Naive B cell (primary cell): ENCODE measurements at regions not wholly inside any gene's neighbourhood (a gene's known extent, or its start where the extent isn't known, plus 50 kb on each side); places are given as distances from the start of the nearest gene placed in this dataset.

Experiments used
- ATAC-seq, 2 donors: fragments of 150-1000 bp; cut with Tn5 transposase; 2 replicates each; pipeline ENCODE4 v1.10.0; 2021; ENCODE audit warnings: low read depth in 2 of 2, mild to moderate bottlenecking in 2 of 2, moderate library complexity in 2 of 2
- DNase-seq: peaks from one replicate; pipeline ENCODE4 v3.0.0; 2022
- H3K27ac Mint-ChIP-seq, 6 donors: one replicate each; pipeline ENCODE4 v1.8.0; 2020 to 2022; ENCODE audit warnings: mild to moderate bottlenecking in 6 of 6, mixed read lengths in 6 of 6, moderate library complexity in 5 of 6, inconsistent platforms in 2 of 6
- H3K27me3 Mint-ChIP-seq, 3 donors: one replicate each; pipeline ENCODE4 v1.8.0; 2021 to 2022; ENCODE audit warnings: mixed read lengths in 3 of 3, mild to moderate bottlenecking in 1 of 3
- H3K36me3 Mint-ChIP-seq, 2 donors: one replicate each; pipeline ENCODE4 v1.8.0; 2020 to 2022; ENCODE audit warnings: mixed read lengths in 2 of 2, inconsistent platforms in 1 of 2, mild to moderate bottlenecking in 1 of 2
- H3K4me1 Mint-ChIP-seq, 3 donors: one replicate each; pipeline ENCODE4 v1.8.0; 2020 to 2022; ENCODE audit warnings: mixed read lengths in 3 of 3, inconsistent platforms in 1 of 3, mild to moderate bottlenecking in 1 of 3, moderate library complexity in 1 of 3
- H3K4me3 Mint-ChIP-seq, 8 donors: one replicate each; pipeline ENCODE4 v1.8.0; 2020 to 2022; ENCODE audit warnings: mild to moderate bottlenecking in 8 of 8, mixed read lengths in 8 of 8, moderate library complexity in 8 of 8, inconsistent platforms in 2 of 8
- H3K9me3 Mint-ChIP-seq, 7 donors: one replicate each; pipeline ENCODE4 v1.8.0; 2020 to 2022; ENCODE audit warnings: mixed read lengths in 7 of 7, mild to moderate bottlenecking in 5 of 7, inconsistent platforms in 2 of 7, moderate library complexity in 1 of 7

DNA sequence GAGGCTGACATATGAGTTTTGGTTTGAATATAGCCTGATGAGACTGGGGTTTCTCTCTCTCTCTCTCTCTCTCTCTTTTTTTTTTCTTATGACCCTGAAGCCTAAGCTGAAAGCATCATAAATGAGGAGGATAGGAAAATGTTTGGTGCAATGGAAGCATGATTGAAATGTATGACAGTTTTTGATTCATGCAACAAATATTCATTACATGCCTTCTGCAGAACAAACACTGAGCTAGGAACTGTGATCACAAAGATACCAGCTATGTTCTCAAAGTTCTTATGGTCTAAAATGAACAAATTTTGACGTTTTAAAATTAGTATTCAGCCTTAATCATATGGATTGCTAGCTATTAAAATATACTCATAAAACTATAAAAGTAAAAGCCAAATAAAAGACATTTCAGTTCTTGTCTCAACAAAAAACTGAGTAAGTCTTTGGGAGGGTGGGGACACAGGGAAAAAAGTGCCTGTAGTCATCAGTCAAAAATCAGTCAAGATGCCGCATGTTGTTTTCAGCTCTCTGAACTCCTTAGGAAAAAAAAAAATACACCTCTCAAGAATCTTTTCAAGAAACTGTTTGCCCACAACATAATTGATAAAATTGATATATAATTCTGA lies 57.2 kb downstream of the NKX6-1 start:
- Mint-ChIP-seq H3K4me1 (no peaks in the 10 kb centered on the region), H3K27ac (no peak overlapping the region), H3K4me3 (no peak overlapping the region), H3K36me3 (no peaks in the 10 kb centered on the region), H3K27me3 (peaks cover 0 to 20% (median 2%) of the 10 kb centered on the region in 3 donors), H3K9me3 (peaks cover 0 to 3% (median 0%) of the 10 kb centered on the region in 7 donors)
- ATAC-seq: no peak
- DNase-seq: no peak

DNA sequence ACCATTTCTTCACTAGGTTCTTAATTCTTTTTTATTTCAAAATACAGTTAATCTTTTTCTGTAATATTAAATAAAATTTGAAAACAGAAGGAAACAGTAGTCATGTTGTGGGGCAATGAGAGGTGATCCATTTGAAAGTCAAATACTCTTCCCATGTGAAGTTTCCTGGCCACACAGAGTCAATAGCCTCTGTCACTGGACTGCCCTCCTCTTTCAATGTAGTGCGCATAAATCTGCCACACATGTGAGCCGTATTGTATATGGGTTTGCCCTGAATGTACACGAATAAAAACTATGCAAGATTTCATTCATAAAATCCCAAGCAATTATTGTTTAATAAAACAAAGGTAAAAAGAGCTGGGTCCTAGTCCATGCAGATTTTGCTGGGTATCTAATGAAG lies 59.1 kb downstream of the NKX6-1 start:
- DNase-seq: no peak
- Mint-ChIP-seq H3K36me3 (no peaks in the 10 kb centered on the region), H3K4me1 (no peaks in the 10 kb centered on the region), H3K9me3 (peaks cover 0 to 3% (median 0%) of the 10 kb centered on the region in 7 donors), H3K27ac (no peak overlapping the region), H3K27me3 (peaks cover 0 to 16% (median 0%) of the 10 kb centered on the region in 3 donors), H3K4me3 (no peak overlapping the region)
- ATAC-seq: no peak

DNA sequence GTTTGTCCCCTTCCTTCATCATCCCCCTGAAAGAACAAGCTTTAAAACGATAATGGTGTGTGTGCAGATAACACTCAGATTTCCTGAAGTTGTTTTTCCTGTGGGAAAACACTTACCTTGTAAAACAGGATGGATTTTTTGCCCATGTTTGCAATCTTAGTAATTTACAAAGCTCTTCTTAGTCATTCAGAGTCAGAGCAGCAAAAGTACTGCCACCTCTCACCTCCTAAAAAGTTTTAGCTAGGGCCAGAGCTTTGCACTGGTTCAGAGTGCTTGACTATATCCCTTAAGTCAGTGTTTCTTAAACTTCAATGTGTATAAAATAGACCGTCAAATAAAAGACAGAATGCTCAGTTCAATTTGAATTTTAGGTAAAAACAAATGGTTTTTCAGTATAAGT lies 62.3 kb downstream of the NKX6-1 start:
- H3K4me1 Mint-ChIP-seq: no peaks in the 10 kb centered on the region
- peaks cover 0 to 11% (median 0%) of the 10 kb centered on the region in 3 donors for H3K27me3 Mint-ChIP-seq
- DNase-seq (no peak), ATAC-seq (no peak)
- no peak overlapping the region for H3K27ac Mint-ChIP-seq
- peaks cover 0 to 5% (median 0%) of the 10 kb centered on the region in 7 donors for H3K9me3 Mint-ChIP-seq
- no peak overlapping the region for H3K4me3 Mint-ChIP-seq
- no peaks in the 10 kb centered on the region for H3K36me3 Mint-ChIP-seq

DNA sequence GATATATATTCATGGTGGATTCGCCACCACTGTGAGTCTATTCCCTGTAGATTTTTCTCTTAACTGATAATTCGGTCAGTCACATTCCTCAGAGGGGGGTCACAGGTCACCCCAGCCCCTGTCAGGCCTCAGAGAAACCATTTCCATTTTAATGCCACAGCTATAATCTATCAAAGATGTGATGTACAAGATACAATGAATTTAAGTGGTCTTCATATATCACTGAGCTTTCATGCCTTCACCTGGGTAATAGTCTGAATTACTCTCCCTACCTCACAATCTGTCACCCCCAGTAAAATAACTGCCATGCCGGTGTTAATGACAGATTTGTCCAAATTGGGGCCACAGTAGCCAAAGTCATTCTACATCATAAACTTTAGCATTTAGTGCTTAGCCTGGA lies 64.7 kb downstream of the NKX6-1 start:
- Mint-ChIP-seq H3K36me3 (no peaks in the 10 kb centered on the region), H3K27me3 (peaks cover 0 to 6% (median 0%) of the 10 kb centered on the region in 3 donors), H3K27ac (no peak overlapping the region), H3K9me3 (peaks cover 0 to 5% (median 0%) of the 10 kb centered on the region in 7 donors), H3K4me3 (no peak overlapping the region), H3K4me1 (no peaks in the 10 kb centered on the region)
- DNase-seq: no peak
- ATAC-seq: no peak

DNA sequence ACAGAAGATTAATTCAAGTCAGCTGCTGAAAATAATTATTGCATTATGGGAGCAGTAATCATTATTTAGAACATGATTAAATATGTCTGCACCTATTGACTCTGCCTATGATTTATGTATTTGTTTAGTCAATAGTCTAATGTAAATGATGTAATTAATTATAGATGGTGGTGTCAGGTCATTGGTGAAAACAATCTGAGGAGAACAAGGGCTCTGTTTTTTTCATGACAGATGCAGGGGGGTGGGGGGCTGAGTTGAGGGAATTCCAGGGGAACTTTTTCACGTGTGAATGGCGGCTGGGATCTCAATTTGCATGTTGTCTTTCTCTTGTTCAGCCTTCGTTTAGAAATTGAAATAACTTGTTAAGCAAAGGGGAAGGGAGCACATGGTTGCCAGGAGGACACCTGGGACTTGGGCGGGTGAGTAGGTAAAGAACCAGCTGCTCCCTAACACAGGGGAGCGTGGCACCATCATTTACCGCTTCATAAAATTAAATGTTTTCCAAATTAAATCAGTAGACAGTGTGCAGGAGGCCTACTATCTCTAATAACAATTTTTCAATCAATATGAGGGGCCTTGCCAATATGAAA lies 65.4 kb downstream of the NKX6-1 start:
- H3K36me3 Mint-ChIP-seq: no peaks in the 10 kb centered on the region
- no peak overlapping the region for H3K4me3 Mint-ChIP-seq
- ATAC-seq (no peak), DNase-seq (no peak)
- H3K4me1 Mint-ChIP-seq: no peaks in the 10 kb centered on the region
- peaks cover 0 to 5% (median 0%) of the 10 kb centered on the region in 7 donors for H3K9me3 Mint-ChIP-seq
- H3K27me3 Mint-ChIP-seq: peaks cover 0 to 6% (median 0%) of the 10 kb centered on the region in 3 donors
- no peak overlapping the region for H3K27ac Mint-ChIP-seq

DNA sequence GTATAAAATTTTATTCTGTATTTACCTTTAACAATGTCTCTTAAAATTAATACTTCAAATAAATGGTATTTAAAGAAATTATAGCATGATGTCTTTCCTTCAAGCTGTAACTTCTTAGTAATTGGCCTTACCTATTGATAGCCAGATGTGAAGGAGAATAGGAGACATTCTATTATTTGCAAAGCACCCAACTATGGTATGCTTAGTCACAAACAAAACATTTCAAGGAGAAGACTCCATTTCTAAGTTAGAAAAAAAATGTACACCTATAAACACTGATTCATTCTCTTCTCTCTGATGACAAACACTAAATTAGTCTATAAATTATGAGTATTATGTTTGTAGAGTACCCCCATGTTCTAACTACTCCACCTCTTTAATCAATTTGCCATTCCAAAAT lies 66.4 kb downstream of the NKX6-1 start:
- peaks cover 0 to 5% (median 0%) of the 10 kb centered on the region in 7 donors for H3K9me3 Mint-ChIP-seq
- H3K4me3 Mint-ChIP-seq: no peak overlapping the region
- DNase-seq: no peak
- no peak overlapping the region for H3K27ac Mint-ChIP-seq
- H3K27me3 Mint-ChIP-seq: no peaks in the 10 kb centered on the region
- no peaks in the 10 kb centered on the region for H3K4me1 Mint-ChIP-seq
- no peak for ATAC-seq
- H3K36me3 Mint-ChIP-seq: no peaks in the 10 kb centered on the region

GRCh38 chr4:84420608-84421007 lies 78.5 kb downstream of the NKX6-1 start:
- Mint-ChIP-seq H3K4me1 (no peaks in the 10 kb centered on the region), H3K4me3 (no peak overlapping the region)
- no peak for DNase-seq

DNA sequence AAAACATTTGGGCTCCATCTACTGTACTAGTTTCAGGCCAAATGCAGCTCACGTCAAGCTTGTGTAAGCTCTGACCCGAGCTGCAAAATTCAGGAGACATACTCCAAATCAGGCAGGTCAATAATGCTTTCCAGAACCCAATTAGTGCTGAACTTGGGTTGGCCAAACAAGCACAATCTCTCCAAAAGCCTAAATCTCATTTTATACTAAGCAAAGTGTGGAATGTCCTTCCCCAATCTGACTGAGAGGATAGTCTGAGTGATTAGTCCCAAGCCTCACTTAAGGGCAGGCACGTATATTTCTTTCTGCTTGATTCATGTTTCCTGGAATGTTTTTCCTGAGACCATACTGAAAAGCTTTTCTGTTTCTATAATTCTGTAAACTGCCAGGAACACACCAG lies 79.9 kb downstream of the NKX6-1 start:
- Mint-ChIP-seq H3K27ac (no peak overlapping the region), H3K4me1 (no peaks in the 10 kb centered on the region), H3K9me3 (peaks cover 0 to 11% (median 3%) of the 10 kb centered on the region in 7 donors), H3K4me3 (no peak overlapping the region), H3K27me3 (peaks cover 0 to 8% (median 7%) of the 10 kb centered on the region in 3 donors), H3K36me3 (no peaks in the 10 kb centered on the region)
- DNase-seq (no peak), ATAC-seq (no peak)

More at GRCh38 chr4:84420608-84421007, 78.5 kb downstream of the NKX6-1 start:
- no peak for ATAC-seq
- Mint-ChIP-seq H3K27ac (no peak overlapping the region), H3K9me3 (peaks cover 2 to 22% (median 8%) of the 10 kb centered on the region in 7 donors), H3K27me3 (peaks cover 0 to 8% (median 7%) of the 10 kb centered on the region in 3 donors), H3K36me3 (peaks cover 0 to 5% of the 10 kb centered on the region in 2 donors)

DNA sequence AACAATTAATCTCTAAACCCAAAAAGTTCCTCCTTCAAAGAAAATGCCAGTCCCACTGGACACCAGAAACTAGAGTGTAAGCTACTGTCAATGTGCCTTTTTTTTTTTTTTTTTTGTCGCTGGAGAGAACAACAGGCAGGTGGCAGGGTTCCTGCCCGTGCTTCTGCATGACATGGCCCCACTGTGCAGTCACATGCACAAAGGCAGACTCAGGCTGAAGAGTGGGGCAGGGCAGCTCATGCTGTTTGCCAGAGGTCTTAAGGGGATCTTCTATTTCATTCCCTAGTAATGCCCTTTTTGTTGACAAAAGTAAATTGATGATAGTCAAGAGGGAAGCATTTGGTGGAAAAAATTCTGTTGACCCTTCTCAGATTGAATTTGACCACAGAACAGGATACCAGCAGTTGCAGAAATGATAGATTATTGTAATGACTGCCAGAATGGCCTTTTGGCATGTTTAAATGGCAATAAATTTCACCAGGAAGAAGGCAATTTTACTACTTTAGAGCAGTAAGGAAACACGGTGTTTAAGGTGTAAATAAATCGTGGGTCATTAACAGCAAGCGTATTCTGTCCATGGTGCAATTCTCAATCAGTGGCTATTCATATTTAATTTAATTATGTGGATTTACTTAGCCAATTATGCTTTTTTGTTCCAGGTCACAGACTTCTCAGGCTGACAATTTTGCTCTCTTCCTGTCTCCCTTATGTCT lies 80.9 kb downstream of the NKX6-1 start:
- no peak overlapping the region for H3K27ac Mint-ChIP-seq
- H3K36me3 Mint-ChIP-seq: no peaks in the 10 kb centered on the region
- H3K9me3 Mint-ChIP-seq: peaks cover 0 to 10% (median 0%) of the 10 kb centered on the region in 7 donors

DNA sequence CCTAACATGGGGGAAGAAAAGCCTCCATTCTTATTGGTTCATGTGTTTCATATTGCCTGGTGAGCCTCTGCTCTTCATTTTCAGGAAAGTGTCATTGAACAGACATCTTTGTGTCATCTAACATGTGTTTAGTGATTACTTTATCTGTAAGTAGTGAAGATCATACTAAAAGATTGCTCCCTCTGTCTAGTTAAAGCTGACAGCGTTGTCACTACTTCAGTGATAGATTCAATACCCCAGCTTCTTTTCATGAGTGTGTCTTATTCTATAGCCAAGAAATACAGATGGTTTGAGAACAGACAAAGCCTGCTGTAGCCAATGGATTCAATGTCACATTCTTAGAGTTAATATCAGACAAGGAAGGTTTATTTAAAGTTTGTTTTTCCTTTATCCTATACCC lies 85.1 kb downstream of the NKX6-1 start:
- Mint-ChIP-seq H3K4me3 (no peak overlapping the region), H3K36me3 (no peaks in the 10 kb centered on the region), H3K9me3 (no peaks in the 10 kb centered on the region), H3K27me3 (peaks cover 0 to 7% (median 0%) of the 10 kb centered on the region in 3 donors), H3K4me1 (no peaks in the 10 kb centered on the region), H3K27ac (no peak overlapping the region)
- ATAC-seq (no peak), DNase-seq (no peak)

More for the DNA sequence above, 80.9 kb downstream of the NKX6-1 start:
- Mint-ChIP-seq H3K27me3 (peaks cover 0 to 8% (median 7%) of the 10 kb centered on the region in 3 donors), H3K4me1 (no peaks in the 10 kb centered on the region), H3K4me3 (no peak overlapping the region)
- DNase-seq: no peak
- ATAC-seq: no peak

DNA sequence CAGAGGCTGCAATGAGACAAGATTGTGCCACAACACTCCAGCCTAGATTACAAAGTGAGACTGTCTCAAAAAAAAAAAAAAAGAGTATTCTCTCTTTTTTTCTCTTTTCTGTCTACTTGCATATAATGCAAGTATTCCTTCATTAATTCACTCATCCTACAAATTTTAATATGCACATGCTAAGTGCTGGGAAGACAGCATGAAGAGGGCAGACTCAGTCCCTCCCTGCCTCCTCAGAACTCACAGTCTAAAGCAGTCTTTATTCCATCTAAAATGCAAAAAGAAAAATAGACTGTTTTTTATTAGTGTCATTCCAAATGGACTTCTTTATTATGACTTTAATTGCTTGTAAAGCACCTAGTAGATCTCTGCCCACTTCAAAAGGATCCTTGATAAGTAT lies 85.6 kb downstream of the NKX6-1 start:
- H3K36me3 Mint-ChIP-seq: no peaks in the 10 kb centered on the region

GRCh38 chr4:84412062-84412461 lies 87.0 kb downstream of the NKX6-1 start:
- no peak overlapping the region for H3K4me3 Mint-ChIP-seq
- H3K36me3 Mint-ChIP-seq: no peaks in the 10 kb centered on the region
- ATAC-seq (no peak), DNase-seq (no peak)
- H3K4me1 Mint-ChIP-seq: no peaks in the 10 kb centered on the region
- H3K9me3 Mint-ChIP-seq: peaks cover 0 to 2% (median 0%) of the 10 kb centered on the region in 7 donors
- H3K27me3 Mint-ChIP-seq: peaks cover 0 to 5% (median 0%) of the 10 kb centered on the region in 3 donors
- H3K27ac Mint-ChIP-seq: no peak overlapping the region

More for the DNA sequence above, 85.6 kb downstream of the NKX6-1 start:
- DNase-seq: no peak
- ATAC-seq: no peak
- H3K27ac Mint-ChIP-seq: no peak overlapping the region
- H3K4me1 Mint-ChIP-seq: no peaks in the 10 kb centered on the region
- no peak overlapping the region for H3K4me3 Mint-ChIP-seq
- peaks cover 0 to 2% (median 0%) of the 10 kb centered on the region in 7 donors for H3K9me3 Mint-ChIP-seq
- H3K27me3 Mint-ChIP-seq: peaks cover 0 to 4% (median 2%) of the 10 kb centered on the region in 3 donors

DNA sequence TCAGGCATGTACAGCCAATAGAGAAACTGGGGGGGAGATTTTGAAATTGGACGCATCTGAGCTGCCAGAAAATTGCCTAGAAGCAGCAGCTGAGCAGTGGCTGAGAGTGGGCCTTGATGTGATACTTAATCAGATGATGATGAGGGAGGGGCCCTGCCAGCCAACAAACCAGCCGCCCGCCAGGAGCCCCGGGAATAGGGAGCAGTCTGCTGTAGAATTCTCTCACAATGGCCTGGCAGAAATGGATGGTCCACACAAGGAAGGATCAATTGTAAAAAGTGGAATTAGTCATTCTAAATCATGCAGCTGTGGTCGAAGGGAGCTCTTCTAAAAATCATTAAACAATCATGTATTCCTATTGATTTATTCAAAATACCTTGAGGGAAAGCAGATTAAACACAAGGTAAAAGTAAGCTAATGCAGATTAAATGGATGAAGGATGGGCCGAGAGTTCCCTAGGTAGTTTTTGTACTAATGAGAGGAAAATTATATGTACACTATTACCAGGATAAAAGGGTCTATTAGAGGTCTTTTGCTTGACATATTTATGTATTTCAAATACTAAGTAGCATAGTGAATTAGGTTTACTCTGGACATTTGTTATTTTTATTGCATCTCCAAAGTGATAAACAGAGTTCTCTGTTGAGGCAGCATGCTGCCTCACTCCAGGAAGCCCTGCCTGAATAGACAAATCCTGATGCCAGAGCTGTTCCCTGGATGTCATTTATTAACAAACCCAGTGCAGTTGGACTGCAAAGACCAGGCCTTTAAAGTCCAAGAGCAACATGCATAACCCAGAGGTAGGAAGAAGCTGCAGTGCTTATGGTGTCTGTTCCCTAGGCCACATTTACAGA lies 91.3 kb downstream of the NKX6-1 start:
- no peak for ATAC-seq
- Mint-ChIP-seq H3K4me3 (no peak overlapping the region), H3K9me3 (peaks cover 0 to 4% (median 0%) of the 10 kb centered on the region in 7 donors), H3K27ac (no peak overlapping the region), H3K4me1 (no peaks in the 10 kb centered on the region), H3K36me3 (no peaks in the 10 kb centered on the region), H3K27me3 (peaks cover 0 to 11% (median 0%) of the 10 kb centered on the region in 3 donors)
- DNase-seq: no peak
